ENCODE measurements at regions not wholly inside any gene's neighbourhood (a gene's known extent, or its start where the extent isn't known, plus 50 kb on each side); places are given as distances from the start of the nearest gene placed in this dataset.

- no peak for DNase-seq (ENCODE audit: low read depth)
- no peak overlapping the region for H3K4me3 ChIP-seq (ENCODE audit: control insufficient read depth, low read depth, low read length)
- no peak for TF ChIP-seq CTCF (IDR thresholded peaks at IDR 0.05; ENCODE audit: control insufficient read depth, insufficient read depth, low read depth, low read length, missing control alignments)
These were observed 589.1 kb upstream of the SLC8A1 start for GRCh38 chr2:41040782-41041520.

DNA sequence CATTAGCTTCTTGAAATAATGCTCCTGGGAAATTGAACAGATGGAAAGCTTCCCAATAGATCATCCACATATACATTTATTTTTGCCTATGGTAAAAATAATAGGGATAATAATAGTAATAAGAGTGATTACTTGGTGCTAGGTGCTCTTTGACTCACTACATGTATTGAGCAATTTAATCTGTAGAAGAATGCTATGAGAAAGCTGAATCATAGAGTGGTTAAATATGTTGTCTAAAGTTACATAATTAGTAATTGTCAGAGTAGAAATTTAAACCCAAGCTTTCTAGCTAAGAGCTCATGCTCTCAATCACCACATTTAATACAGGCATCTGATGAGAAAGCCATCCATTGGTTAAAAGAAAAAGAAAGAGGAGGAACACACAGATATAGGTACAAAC, 590.5 kb upstream of the SLC8A1 start:
- no peak overlapping the region for H3K4me3 ChIP-seq (ENCODE audit: control insufficient read depth, low read depth, low read length)
- TF ChIP-seq CTCF (IDR thresholded peaks at IDR 0.05; ENCODE audit: control insufficient read depth, insufficient read depth, low read depth, low read length, missing control alignments): no peak

DNA sequence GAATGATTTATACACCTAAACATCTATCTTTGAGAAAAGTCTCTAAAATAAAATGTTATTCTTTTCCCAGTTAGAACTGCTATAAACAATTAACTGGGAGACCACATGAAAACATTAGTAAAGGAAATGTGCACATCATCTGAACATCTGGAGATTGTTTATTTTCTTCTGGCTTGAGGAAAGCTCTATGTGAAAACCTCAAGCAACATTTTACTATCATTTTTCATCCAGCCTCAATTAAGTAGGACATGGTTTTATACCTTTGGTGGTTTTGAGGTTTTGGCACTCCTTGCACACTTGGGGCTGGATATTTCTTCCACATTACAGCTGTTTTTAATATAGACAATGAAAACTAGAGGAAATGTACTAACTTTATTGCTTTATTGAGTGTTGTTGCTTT, 609.5 kb upstream of the SLC8A1 start:
- no peak overlapping the region for H3K4me3 ChIP-seq (ENCODE audit: control insufficient read depth, low read depth, low read length)
- TF ChIP-seq CTCF (IDR thresholded peaks at IDR 0.05; ENCODE audit: control insufficient read depth, insufficient read depth, low read depth, low read length, missing control alignments): no peak
- peak; percentile 23 for DNase-seq (ENCODE audit: low read depth)

More for the DNA sequence above, 590.5 kb upstream of the SLC8A1 start:
- no peak for DNase-seq (ENCODE audit: low read depth)

- DNase-seq (ENCODE audit: low read depth): no peak
- TF ChIP-seq CTCF (IDR thresholded peaks at IDR 0.05; ENCODE audit: control insufficient read depth, insufficient read depth, low read depth, low read length, missing control alignments): no peak
- no peak overlapping the region for H3K4me3 ChIP-seq (ENCODE audit: control insufficient read depth, low read depth, low read length)
These were observed 610.4 kb upstream of the SLC8A1 start for GRCh38 chr2:41062336-41062735.

DNA sequence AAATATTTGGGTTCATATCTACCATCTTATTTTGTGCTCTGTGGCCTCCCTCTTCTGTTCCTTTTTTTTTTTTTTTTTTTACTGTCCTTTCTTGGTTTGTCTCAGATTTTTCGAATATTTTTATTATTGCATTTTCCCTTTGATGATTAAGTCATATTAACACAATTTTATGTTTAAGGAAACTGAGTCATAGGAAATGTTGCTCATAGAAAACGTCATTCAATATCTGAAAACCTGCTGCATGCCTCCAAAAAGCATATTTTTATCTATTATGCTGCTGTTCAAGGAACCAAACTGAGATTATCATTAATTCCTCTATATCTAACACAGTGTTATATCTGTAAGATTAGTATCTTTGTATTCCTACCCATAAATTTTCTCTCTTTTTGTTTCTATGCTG, 614.3 kb upstream of the SLC8A1 start:
- no peak overlapping the region for H3K4me3 ChIP-seq (ENCODE audit: control insufficient read depth, low read depth, low read length)
- DNase-seq (ENCODE audit: low read depth): no peak
- no peak for TF ChIP-seq CTCF (IDR thresholded peaks at IDR 0.05; ENCODE audit: control insufficient read depth, insufficient read depth, low read depth, low read length, missing control alignments)

- TF ChIP-seq CTCF (IDR thresholded peaks at IDR 0.05; ENCODE audit: control insufficient read depth, insufficient read depth, low read depth, low read length, missing control alignments): no peak
- no peak overlapping the region for H3K4me3 ChIP-seq (ENCODE audit: control insufficient read depth, low read depth, low read length)
- no peak for DNase-seq (ENCODE audit: low read depth)
These were observed 616.9 kb upstream of the SLC8A1 start for GRCh38 chr2:41068740-41069139.
